Left lobe of liver (tissue), 2 donors: ENCODE measurements at regions not wholly inside any gene's neighbourhood (a gene's known extent, or its start where the extent isn't known, plus 50 kb on each side); places are given as distances from the start of the nearest gene placed in this dataset.
"Not testable (repeated sequence)": the region's sequence is repeated elsewhere in the genome, so short reads cannot be mapped to it uniquely, and the experiment has no call there.

Source experiments
- ATAC-seq: fragments of 200-7000 bp; cut with Tn5 transposase; one replicate; pipeline ENCODE4 v1.9.1; 2020; ENCODE audit warnings: mild to moderate bottlenecking, moderate library complexity
- DNase-seq: peaks from one replicate; pipeline ENCODE4 v3.0.0-alpha.2; 2020; ENCODE audit warnings: low spot score
- donor health status: DM: no; HTN: no; CAD: no; lungs with moderate emphysema.
- donor health status: DM: no; HTN: yes; CAD: no.

- DNase-seq: no peak
- ATAC-seq: no peak
Observed at GRCh38 chr9:13948037-13948436, 365.9 kb downstream of the NFIB start.

GRCh38 chr9:13943176-13943575 is 370.8 kb downstream of the NFIB start:
- DNase-seq (no peak), ATAC-seq (no peak)

GRCh38 chr9:13942695-13943094 is 371.2 kb downstream of the NFIB start:
- DNase-seq (no peak), ATAC-seq (no peak)

- DNase-seq: no peak
- no peak for ATAC-seq
Observed at GRCh38 chr9:13942201-13942600, 371.7 kb downstream of the NFIB start.

GRCh38 chr9:13941714-13942113 is 372.2 kb downstream of the NFIB start:
- ATAC-seq (no peak), DNase-seq (no peak)

- DNase-seq (no peak), ATAC-seq (no peak)
Observed at GRCh38 chr9:13939701-13940490, 374.0 kb downstream of the NFIB start.

GRCh38 chr9:13939134-13939533 is 374.8 kb downstream of the NFIB start:
- DNase-seq: no peak
- ATAC-seq: peak; percentile 40

GRCh38 chr9:13934416-13934815 is 379.5 kb downstream of the NFIB start:
- ATAC-seq (no peak), DNase-seq (no peak)

- ATAC-seq: no peak
Observed at GRCh38 chr9:13933268-13933656, 380.7 kb downstream of the NFIB start.

GRCh38 chr9:13932528-13933267 is 381.2 kb downstream of the NFIB start:
- ATAC-seq: no peak
- no peak for DNase-seq

More at GRCh38 chr9:13933268-13933656, 380.7 kb downstream of the NFIB start:
- no peak for DNase-seq

- DNase-seq (no peak), ATAC-seq (no peak)
Observed at GRCh38 chr9:13929013-13929412, 384.9 kb downstream of the NFIB start.

- DNase-seq (no peak), ATAC-seq (no peak)
Observed at GRCh38 chr9:13923381-13923780, 390.6 kb downstream of the NFIB start.

- no peak for DNase-seq
- no peak for ATAC-seq
Observed at GRCh38 chr9:13920557-13920956, 393.4 kb downstream of the NFIB start.

GRCh38 chr9:13919401-13919800 is 394.5 kb downstream of the NFIB start:
- DNase-seq (no peak), ATAC-seq (no peak)

GRCh38 chr9:13917534-13917933 is 396.4 kb downstream of the NFIB start:
- ATAC-seq (no peak), DNase-seq (no peak)

GRCh38 chr9:13915591-13916301 is 398.2 kb downstream of the NFIB start:
- ATAC-seq (no peak), DNase-seq (no peak)

GRCh38 chr9:13915131-13915530 is 398.8 kb downstream of the NFIB start:
- ATAC-seq (no peak), DNase-seq (no peak)

- DNase-seq (no peak), ATAC-seq (no peak)
Observed at GRCh38 chr9:13911473-13911872, 402.5 kb downstream of the NFIB start.

- not testable (repeated sequence) for DNase-seq, ATAC-seq
Observed at GRCh38 chr9:13907842-13908241, 406.1 kb downstream of the NFIB start.

GRCh38 chr9:13904746-13905145 is 409.2 kb downstream of the NFIB start:
- DNase-seq (no peak), ATAC-seq (no peak)

- no peak for DNase-seq
- no peak for ATAC-seq
Observed at GRCh38 chr9:13904311-13904710, 409.6 kb downstream of the NFIB start.
